NB4 (cell line): ENCODE measurements at regions not wholly inside any gene's neighbourhood (a gene's known extent, or its start where the extent isn't known, plus 50 kb on each side); places are given as distances from the start of the nearest gene placed in this dataset.

Experiments used
- DNase-seq: peaks from one replicate; pipeline ENCODE4 v3.0.0; 2010; ENCODE audit warnings: low read depth
- H3K4me3 ChIP-seq: one replicate; pipeline ENCODE4 v1.5.1; 2011; ENCODE audit warnings: mild to moderate bottlenecking, low read depth, low read length, moderate library complexity
- MAX ChIP-seq: IDR thresholded peaks from 2 replicates; pipeline ENCODE4 v1.6.1; 2011; ENCODE audit warnings: low read depth, low read length
- MYC ChIP-seq: IDR thresholded peaks from 2 replicates; pipeline ENCODE4 v1.6.1; 2011; ENCODE audit warnings: low read depth, low read length
- POLR2A ChIP-seq: IDR thresholded peaks from 2 replicates; pipeline ENCODE4 v1.6.1; 2011; ENCODE audit warnings: mild to moderate bottlenecking; ENCODE audit not compliant: insufficient read length; ENCODE audit errors: extremely low read depth
- TF ChIP-seq, protein P1 (sequence below): IDR thresholded peaks from one replicate; pipeline ENCODE4 v1.5.1; 2012; ENCODE audit warnings: low read depth, low read length

DNA sequence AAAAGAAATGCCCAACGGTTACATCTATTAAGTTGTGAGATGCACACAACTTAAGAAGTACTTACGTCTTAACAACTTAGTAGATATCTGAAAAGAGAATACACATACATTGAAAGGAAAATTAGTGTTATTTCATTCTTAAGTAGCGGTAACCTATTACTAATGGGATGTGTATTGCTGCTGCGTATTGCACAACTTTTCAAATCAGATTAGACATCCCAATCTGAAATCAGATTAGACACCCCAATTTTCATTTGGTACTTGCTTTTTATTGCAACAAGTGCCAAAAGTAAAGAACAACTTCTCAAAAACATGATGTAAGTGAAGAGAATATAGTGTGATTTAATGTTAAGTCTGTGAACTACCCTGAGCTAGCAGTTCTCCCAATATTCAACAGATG, 155.5 kb downstream of the DSC3 start:
- DNase-seq = no peak
- no peak overlapping the region for H3K4me3 ChIP-seq
- TF ChIP-seq MYC = no peak
- TF ChIP-seq, protein P1, sequence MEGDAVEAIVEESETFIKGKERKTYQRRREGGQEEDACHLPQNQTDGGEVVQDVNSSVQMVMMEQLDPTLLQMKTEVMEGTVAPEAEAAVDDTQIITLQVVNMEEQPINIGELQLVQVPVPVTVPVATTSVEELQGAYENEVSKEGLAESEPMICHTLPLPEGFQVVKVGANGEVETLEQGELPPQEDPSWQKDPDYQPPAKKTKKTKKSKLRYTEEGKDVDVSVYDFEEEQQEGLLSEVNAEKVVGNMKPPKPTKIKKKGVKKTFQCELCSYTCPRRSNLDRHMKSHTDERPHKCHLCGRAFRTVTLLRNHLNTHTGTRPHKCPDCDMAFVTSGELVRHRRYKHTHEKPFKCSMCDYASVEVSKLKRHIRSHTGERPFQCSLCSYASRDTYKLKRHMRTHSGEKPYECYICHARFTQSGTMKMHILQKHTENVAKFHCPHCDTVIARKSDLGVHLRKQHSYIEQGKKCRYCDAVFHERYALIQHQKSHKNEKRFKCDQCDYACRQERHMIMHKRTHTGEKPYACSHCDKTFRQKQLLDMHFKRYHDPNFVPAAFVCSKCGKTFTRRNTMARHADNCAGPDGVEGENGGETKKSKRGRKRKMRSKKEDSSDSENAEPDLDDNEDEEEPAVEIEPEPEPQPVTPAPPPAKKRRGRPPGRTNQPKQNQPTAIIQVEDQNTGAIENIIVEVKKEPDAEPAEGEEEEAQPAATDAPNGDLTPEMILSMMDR = no peak
- no peak for TF ChIP-seq POLR2A
- TF ChIP-seq MAX = no peak

DNA sequence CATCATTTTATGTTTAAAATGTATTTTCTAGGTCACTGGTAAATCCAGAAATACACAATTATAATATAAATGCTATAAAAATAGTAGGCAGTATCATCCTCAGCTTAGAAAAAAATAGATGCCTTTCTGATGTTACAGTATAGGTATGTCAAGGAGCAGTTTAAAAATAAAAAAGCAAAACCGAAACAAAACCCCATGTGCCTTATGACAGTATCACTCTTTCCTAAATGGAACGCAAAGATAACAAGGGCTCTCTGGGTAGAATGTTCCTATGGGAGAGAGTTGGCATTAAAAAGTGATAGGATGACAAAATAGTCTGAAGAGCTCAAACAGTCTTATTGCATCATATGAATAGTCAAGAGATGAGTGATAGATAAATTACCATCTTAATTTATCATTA, 172.1 kb downstream of the DSC3 start:
- no peak for TF ChIP-seq MAX
- TF ChIP-seq, protein P1 = no peak
- no peak for TF ChIP-seq POLR2A
- TF ChIP-seq MYC = no peak
- DNase-seq = no peak

DNA sequence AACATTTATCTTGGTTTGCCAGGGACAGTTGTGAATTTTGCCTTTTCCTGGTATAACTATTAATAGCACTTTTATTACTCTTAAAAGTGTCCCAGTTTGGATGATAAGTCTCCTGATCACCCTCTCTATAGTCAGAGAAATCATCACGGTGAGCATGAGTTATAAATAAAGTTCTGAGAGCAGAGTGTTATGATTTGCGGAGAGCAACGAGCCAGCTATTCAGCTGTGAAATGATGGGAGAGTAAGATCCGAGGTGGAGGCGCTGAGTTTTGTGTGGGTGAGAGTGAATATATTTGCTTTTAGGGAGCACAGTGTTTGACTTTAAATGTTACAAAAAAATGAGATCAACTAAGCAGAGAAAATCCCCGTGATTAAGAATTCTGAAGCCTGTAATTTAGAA, 179.6 kb downstream of the DSC3 start:
- DNase-seq = no peak
- no peak for TF ChIP-seq MAX
- no peak for TF ChIP-seq POLR2A
- no peak for TF ChIP-seq MYC
- TF ChIP-seq, protein P1 = no peak
- H3K4me3 ChIP-seq = no peak overlapping the region

More for the DNA sequence above, 172.1 kb downstream of the DSC3 start:
- H3K4me3 ChIP-seq = no peak overlapping the region

DNA sequence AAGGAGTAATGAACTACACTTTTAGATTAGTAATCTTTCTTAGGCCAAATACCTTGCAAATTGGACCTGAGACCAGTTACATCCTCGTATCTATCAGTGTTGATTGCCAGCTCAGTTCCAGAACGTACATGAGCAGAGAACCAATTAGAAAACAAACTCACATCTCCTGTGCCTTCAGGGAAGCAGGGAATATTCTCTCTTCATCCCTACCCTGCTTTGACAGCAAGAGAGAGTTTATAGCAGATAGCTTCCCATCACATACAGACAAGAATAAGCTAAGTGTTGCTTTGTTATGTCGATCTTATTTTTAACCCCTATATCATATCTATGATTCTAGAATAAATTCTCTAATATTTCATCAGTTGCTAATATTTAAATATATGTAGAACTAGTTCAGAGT, 181.8 kb downstream of the DSC3 start:
- TF ChIP-seq POLR2A (no peak), MAX (no peak), MYC (no peak)
- TF ChIP-seq, protein P1 = no peak
- H3K4me3 ChIP-seq = no peak overlapping the region
- DNase-seq = no peak

GRCh38 chr18:30859036-30859435, 183.5 kb downstream of the DSC3 start:
- H3K4me3 ChIP-seq = no peak overlapping the region
- TF ChIP-seq MYC = no peak
- TF ChIP-seq MAX = no peak
- TF ChIP-seq, protein P1 = no peak
- TF ChIP-seq POLR2A = no peak
- no peak for DNase-seq

DNA sequence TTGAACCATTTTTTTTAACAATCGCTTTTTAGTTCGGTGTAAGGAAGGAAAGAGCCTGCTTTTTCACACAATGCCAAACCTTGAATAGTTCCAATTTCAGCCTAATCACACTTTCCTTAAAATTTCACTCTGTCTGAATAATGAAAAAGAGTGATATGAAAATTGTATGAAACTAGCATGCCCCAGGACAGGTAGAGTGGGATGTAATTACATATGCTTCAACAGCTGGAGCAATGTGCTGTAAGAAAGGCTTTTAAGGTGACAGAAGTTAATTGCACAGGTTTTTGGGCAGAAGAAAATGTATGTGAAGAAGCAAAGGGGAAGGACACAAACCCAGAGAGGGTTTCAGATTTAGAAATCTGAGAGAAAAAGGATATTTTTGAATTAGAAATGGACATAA, 184.0 kb downstream of the DSC3 start:
- H3K4me3 ChIP-seq = no peak overlapping the region
- TF ChIP-seq MYC (no peak), MAX (no peak), POLR2A (no peak)
- TF ChIP-seq, protein P1 = no peak
- DNase-seq = no peak
